Thoracic aorta (tissue), 2 donors: ENCODE measurements at regions not wholly inside any gene's neighbourhood (a gene's known extent, or its start where the extent isn't known, plus 50 kb on each side); places are given as distances from the start of the nearest gene placed in this dataset.
"Not testable (repeated sequence)": the region's sequence is repeated elsewhere in the genome, so short reads cannot be mapped to it uniquely, and the experiment has no call there.

Source experiments
- ATAC-seq: fragments of 150-250 bp; one replicate; pipeline ENCODE4 v1.8.0; 2017; ENCODE audit warnings: low read depth; ENCODE audit not compliant: insufficient number of reproducible peaks, low FRiP score
- DNase-seq: peaks from one replicate; pipeline ENCODE4 v3.0.0-alpha.2; 2020; ENCODE audit warnings: low spot score
- H3K27ac ChIP-seq, 2 donors: fragments of 200-600 bp; sonication (generic); 1 replicate in 1 of 2; 2 replicates in 1 of 2; pipeline ENCODE4 v1.5.1; 2016; ENCODE audit warnings: mild to moderate bottlenecking in 2 of 2, moderate library complexity in 2 of 2
- H3K27me3 ChIP-seq: fragments of 200-600 bp; sonication (generic); replicated peaks from 2 replicates; pipeline ENCODE4 v1.6.0; 2016; ENCODE audit warnings: mild to moderate bottlenecking; ENCODE audit not compliant: insufficient read depth
- H3K36me3 ChIP-seq: fragments of 200-600 bp; sonication (generic); one replicate; pipeline ENCODE4 v1.5.1; 2016
- H3K4me1 ChIP-seq, 2 donors: fragments of 200-600 bp; sonication (generic); 1 replicate in 1 of 2; 2 replicates in 1 of 2; pipeline versions ENCODE4 v1.5.1 to v1.6.0; 2016; ENCODE audit warnings: low read depth in 2 of 2, mild to moderate bottlenecking in 1 of 2; ENCODE audit not compliant: control insufficient read depth in 1 of 2
- H3K4me3 ChIP-seq: fragments of 200-600 bp; sonication (generic); 2 replicates; pipeline ENCODE4 v1.5.1; 2016; ENCODE audit warnings: mild to moderate bottlenecking
- H3K9me3 ChIP-seq: fragments of 200-600 bp; sonication (generic); 2 replicates; pipeline ENCODE4 v1.5.1; 2016
- TF ChIP-seq, protein P1 (sequence below): fragments of 200-600 bp; sonication (generic); IDR thresholded peaks from one replicate; pipeline ENCODE4 v1.5.1; 2019; ENCODE audit warnings: antibody characterized with exemption

DNA sequence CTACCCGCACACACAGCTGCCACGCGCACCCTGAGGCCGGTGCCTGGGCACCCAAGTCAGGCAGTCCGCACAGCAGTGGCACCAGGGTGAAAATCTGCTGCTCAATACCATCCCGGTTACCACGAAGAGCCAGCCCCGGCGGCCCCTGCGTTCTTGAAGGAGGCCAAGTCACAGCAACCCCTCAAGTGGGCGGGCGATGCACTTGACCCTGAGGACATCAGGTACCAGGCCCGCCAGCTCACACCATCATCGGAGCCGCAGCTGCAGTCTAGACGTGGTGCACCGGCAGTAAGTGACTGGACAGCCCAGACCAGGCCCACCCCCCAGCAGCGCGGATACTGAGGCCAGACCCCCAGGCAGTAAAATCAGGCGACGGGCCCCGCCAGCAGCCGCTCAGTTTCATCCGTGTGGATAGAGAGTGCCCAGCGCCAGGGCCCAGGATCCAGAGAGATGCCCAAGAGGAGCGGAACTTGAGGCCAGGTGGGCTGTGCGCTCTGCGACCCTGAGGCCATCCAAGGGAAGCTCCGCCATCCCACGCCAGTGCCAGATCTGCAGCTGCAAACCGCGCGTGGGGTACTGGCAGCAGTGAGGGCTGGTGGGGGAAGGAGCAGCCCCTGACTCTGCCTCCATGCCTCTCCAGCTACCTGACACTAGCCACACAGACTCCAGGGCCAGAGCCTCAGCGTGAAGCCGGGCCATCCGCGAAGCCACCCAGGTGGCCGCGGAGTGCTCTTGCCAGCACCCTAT lies 1214.2 kb downstream of the FOXD4L5 start:
- not testable (repeated sequence) for H3K4me1 ChIP-seq, H3K4me3 ChIP-seq, ATAC-seq, H3K36me3 ChIP-seq, H3K9me3 ChIP-seq, H3K27ac ChIP-seq, H3K27me3 ChIP-seq, DNase-seq

DNA sequence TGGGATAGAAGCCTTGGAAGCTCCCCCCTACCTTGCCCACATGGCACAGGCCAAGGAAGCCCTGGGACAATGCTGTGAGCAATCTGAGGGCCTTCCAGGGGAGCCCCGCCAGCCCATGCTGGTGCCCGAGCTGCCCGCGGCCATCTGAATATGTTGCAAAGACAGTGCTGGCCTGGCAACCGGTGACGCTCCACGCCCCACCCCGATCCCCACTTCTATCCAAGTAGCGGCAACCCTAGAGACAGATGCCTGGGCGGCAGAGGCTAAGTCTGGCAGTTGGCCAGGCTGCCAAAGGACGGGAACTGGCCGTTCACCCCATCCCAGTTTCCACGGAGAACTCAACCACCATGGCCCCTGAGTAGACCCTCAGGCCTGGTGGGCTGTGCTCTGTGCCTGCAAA lies 1214.9 kb downstream of the FOXD4L5 start:
- H3K9me3 ChIP-seq, ATAC-seq, H3K36me3 ChIP-seq, H3K4me3 ChIP-seq, H3K27me3 ChIP-seq, H3K27ac ChIP-seq, DNase-seq, H3K4me1 ChIP-seq: not testable (repeated sequence)

DNA sequence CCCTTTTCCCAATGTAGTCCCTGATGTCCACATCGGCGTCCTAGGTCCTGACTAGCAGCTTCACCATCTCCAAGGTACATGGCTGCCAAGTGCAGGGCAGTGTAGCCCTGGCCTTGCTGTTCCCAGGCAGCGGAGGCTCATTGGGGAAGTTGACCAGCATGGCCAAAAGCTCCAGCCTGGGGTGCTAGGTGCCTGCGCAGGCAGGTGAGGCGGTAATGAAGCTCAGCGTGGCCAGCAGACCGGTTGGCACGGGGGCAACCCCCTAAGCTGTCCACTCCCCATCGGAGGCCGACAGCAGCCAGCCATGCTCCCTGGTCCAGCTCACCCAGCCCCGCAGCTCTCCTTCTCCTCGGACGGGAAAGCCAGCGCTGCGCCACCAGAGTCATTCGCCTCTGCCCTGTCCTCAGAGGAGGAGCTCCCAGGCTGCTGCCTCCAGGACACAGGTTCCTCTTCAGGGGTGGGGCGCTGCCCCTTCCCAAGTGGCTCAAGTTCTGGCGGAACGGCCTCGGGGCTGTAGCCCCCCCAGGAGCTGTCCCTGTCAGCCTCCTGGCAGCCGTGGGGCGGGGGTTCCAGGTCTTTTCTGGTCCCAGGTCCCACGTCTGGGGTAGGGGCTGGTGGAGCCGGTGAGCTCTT lies 1218.2 kb downstream of the FOXD4L5 start:
- H3K27ac ChIP-seq: no peak overlapping the region
- H3K4me3 ChIP-seq: no peak overlapping the region
- TF ChIP-seq, protein P1, sequence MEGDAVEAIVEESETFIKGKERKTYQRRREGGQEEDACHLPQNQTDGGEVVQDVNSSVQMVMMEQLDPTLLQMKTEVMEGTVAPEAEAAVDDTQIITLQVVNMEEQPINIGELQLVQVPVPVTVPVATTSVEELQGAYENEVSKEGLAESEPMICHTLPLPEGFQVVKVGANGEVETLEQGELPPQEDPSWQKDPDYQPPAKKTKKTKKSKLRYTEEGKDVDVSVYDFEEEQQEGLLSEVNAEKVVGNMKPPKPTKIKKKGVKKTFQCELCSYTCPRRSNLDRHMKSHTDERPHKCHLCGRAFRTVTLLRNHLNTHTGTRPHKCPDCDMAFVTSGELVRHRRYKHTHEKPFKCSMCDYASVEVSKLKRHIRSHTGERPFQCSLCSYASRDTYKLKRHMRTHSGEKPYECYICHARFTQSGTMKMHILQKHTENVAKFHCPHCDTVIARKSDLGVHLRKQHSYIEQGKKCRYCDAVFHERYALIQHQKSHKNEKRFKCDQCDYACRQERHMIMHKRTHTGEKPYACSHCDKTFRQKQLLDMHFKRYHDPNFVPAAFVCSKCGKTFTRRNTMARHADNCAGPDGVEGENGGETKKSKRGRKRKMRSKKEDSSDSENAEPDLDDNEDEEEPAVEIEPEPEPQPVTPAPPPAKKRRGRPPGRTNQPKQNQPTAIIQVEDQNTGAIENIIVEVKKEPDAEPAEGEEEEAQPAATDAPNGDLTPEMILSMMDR: no peak
- H3K4me1 ChIP-seq: no peaks in the 10 kb centered on the region
- H3K9me3 ChIP-seq: no peaks in the 10 kb centered on the region
- ATAC-seq (no peak), DNase-seq (no peak)
- H3K27me3 ChIP-seq: no peaks in the 10 kb centered on the region
- no peaks in the 10 kb centered on the region for H3K36me3 ChIP-seq

DNA sequence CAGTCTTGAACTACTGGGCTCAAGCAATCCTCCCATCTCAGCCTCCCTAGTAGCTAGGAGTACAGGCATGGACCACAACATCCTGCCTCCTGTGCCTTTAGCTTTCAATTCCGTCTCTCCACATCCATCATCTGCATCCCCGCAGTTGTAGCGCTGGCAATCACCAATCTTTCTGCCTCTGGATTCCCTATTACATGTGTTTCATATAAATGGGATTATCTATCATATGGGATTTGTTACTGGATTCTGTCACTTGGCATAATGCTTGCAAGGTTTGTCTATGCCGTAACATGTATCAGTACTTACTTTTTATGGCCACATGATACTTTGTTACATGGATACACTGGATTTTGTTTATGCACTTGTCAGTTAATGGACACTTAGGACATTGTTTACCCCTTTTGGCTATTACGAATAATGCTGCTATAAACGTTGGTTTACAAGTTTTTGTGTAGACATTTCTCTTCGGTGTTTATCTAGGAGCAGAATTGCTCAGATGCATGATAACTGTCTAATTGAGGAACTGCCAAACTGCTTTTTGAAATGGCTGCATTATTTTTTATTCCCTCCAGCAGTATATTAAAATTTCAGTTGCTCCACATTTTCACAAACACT lies 1223.9 kb downstream of the FOXD4L5 start:
- no peaks in the 10 kb centered on the region for H3K27me3 ChIP-seq
- no peaks in the 10 kb centered on the region for H3K4me1 ChIP-seq
- DNase-seq (no peak), ATAC-seq (no peak)
- H3K27ac ChIP-seq: no peak overlapping the region
- no peaks in the 10 kb centered on the region for H3K36me3 ChIP-seq
- H3K9me3 ChIP-seq: no peaks in the 10 kb centered on the region
- TF ChIP-seq, protein P1: no peak
- no peak overlapping the region for H3K4me3 ChIP-seq

DNA sequence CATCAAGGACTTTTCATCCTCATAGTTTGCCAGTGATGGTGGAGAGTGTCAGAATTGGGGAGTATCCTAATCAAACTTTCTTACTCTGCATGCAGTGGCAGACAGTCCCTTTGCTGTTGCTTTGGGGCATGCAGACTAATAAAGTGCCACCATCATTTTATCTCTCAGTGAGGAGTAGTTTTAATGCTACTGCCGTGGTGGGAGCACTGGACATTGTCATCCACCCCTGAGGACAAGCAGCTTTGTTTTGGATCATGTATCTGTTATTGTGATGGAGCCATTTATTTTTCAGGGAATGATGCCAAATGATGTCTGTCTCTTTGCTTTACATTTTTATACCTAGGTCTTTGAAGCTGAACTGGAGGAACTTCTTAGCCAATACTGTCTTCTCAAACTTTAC lies 1226.9 kb downstream of the FOXD4L5 start:
- not testable (repeated sequence) for H3K9me3 ChIP-seq, ATAC-seq, H3K36me3 ChIP-seq, H3K4me3 ChIP-seq, DNase-seq, H3K27me3 ChIP-seq, H3K27ac ChIP-seq, H3K4me1 ChIP-seq

DNA sequence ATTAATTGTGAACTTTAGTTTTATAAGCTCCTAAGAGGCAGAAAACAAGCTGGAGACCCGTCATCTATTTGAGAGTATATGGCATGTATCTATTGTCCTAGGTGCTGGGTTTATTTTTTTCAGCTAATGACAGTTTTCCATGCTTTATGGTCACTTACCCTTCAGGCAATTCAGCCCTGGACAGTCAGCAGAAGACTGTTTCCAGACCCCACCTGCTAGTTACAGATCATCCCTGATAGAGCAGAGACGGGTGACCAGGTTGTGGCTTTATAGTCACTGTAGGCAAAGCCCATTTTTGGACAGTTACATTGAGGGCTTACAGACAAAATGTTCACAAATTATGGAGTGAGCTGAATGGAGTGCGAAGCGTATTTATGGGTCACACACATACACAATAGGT lies 1227.5 kb downstream of the FOXD4L5 start:
- Histone ChIP-seq H3K27ac (no peak overlapping the region), H3K4me1 (no peaks in the 10 kb centered on the region), H3K27me3 (no peaks in the 10 kb centered on the region), H3K9me3 (no peaks in the 10 kb centered on the region), H3K4me3 (no peak overlapping the region), H3K36me3 (no peaks in the 10 kb centered on the region)
- DNase-seq: no peak
- TF ChIP-seq, protein P1: no peak
- no peak for ATAC-seq

DNA sequence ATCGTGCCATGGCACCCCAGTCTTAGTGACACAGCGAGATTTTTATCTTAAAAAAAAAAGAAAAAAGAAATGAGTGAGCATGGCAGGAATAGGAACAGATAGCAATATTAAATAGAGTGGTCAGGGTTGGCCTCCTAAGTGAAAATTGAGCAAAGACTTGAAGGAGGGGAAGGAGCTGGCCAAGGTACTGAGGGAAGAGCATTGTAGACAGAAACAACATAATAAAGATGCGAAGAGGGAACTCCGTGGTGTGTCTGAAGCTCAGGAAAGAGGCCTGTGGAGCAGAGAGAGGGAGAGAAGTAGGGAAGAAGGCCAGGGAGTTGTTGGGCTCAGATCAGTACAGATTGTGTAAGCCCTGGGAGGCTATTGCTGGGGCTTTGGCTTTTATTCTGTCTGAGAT lies 1256.1 kb downstream of the FOXD4L5 start:
- not testable (repeated sequence) for ATAC-seq, H3K9me3 ChIP-seq, H3K27ac ChIP-seq, H3K27me3 ChIP-seq, H3K4me1 ChIP-seq, DNase-seq, H3K36me3 ChIP-seq, H3K4me3 ChIP-seq

DNA sequence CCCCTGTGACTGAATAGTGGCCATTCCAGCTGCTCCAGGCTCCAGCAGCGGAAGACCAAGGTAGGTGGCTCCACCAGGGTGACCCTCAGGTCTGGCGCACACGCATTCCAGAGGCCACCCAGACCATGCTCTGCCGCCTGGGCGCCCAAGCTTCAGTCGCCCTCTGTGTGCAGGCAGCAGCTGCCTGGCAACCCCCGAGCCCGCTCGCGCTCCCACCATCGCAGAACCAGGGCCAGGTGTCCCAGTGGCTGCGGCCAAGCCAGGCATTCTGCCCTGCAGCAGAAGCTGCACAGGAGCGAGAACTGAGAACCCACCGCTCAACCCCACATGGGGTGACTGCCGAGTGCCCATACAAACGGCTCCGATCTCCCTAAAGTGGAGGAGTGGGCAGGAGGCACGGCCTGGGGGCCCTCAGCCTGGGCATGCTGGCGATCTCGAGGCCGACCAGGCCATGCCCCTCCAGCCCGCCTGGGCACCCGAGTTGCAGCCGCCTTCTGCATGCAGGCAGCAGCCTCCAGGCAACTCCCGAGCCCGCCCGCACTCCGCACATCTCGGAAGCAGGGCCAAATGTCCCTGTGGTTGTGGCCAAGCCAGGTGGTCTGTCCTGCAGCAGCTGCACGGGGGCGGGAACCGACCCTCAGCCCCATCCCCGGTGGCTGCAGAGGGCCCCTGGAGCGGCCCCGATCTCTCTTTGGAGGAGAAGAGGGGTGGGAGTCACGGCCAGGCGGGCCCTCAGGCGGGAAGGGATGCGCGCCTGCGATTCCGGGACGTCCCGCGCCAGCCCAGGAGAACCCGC lies 1264.1 kb downstream of the FOXD4L5 start:
- not testable (repeated sequence) for H3K4me3 ChIP-seq, ATAC-seq, DNase-seq

DNA sequence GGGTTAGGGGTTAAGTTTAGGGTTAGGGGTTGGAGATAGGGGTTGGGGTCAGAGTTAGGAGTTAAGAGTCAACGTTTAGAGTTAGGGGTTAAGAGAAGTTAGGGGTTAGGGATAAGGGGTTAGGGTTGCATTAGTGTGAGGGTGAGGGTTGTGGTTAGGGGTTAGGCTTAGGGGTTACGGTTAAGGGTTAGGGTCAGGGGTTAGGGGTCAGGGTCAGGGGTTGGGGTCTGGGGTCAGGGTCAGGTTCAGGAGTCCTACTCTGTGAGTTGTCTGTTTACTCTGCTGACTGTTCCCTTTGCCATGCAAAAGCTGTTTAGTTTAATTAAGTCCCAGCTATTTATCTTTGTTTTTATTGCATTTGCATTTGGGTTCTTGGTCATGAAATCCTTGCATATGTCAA lies 1267.3 kb downstream of the FOXD4L5 start:
- H3K36me3 ChIP-seq, H3K4me1 ChIP-seq, DNase-seq, H3K9me3 ChIP-seq, H3K4me3 ChIP-seq, H3K27me3 ChIP-seq, H3K27ac ChIP-seq, ATAC-seq: not testable (repeated sequence)

More for the DNA sequence above, 1264.1 kb downstream of the FOXD4L5 start:
- H3K27me3 ChIP-seq, H3K36me3 ChIP-seq, H3K27ac ChIP-seq, H3K9me3 ChIP-seq, H3K4me1 ChIP-seq: not testable (repeated sequence)
